ENCODE measurements at regions not wholly inside any gene's neighbourhood (a gene's known extent, or its start where the extent isn't known, plus 50 kb on each side); places are given as distances from the start of the nearest gene placed in this dataset.

DNA sequence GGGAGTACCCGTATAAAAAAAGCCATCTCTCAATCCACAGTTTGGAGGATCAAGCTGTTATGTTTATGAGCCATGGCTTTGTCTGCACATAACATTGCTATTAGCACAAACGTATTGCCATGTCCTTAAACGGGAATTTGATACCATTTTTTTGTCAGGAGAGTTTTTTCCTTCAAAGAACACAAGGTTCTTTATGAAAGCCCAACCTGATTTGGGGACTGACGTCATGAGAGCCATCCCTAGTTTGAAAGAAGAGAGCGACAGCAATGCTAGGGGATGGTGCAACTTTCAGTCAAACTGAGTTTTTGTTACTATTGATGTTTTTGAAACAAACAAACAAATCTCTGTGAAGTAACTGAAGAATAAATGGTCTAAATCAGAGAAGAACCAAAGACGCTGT lies 376.6 kb downstream of the EIPR1 start:
- TF ChIP-seq POLR2AphosphoS5 (IDR thresholded peaks at IDR 0.05; ENCODE audit: low read depth, low read length), result no peak
- TF ChIP-seq, protein P1, sequence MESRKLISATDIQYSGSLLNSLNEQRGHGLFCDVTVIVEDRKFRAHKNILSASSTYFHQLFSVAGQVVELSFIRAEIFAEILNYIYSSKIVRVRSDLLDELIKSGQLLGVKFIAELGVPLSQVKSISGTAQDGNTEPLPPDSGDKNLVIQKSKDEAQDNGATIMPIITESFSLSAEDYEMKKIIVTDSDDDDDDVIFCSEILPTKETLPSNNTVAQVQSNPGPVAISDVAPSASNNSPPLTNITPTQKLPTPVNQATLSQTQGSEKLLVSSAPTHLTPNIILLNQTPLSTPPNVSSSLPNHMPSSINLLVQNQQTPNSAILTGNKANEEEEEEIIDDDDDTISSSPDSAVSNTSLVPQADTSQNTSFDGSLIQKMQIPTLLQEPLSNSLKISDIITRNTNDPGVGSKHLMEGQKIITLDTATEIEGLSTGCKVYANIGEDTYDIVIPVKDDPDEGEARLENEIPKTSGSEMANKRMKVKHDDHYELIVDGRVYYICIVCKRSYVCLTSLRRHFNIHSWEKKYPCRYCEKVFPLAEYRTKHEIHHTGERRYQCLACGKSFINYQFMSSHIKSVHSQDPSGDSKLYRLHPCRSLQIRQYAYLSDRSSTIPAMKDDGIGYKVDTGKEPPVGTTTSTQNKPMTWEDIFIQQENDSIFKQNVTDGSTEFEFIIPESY (IDR thresholded peaks at IDR 0.05; ENCODE audit: extremely low read depth, insufficient replicate concordance, low read length), result no peak
- TF ChIP-seq, protein P2, sequence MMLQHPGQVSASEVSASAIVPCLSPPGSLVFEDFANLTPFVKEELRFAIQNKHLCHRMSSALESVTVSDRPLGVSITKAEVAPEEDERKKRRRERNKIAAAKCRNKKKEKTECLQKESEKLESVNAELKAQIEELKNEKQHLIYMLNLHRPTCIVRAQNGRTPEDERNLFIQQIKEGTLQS (IDR thresholded peaks at IDR 0.05), result no peak
- TF ChIP-seq, protein P3, sequence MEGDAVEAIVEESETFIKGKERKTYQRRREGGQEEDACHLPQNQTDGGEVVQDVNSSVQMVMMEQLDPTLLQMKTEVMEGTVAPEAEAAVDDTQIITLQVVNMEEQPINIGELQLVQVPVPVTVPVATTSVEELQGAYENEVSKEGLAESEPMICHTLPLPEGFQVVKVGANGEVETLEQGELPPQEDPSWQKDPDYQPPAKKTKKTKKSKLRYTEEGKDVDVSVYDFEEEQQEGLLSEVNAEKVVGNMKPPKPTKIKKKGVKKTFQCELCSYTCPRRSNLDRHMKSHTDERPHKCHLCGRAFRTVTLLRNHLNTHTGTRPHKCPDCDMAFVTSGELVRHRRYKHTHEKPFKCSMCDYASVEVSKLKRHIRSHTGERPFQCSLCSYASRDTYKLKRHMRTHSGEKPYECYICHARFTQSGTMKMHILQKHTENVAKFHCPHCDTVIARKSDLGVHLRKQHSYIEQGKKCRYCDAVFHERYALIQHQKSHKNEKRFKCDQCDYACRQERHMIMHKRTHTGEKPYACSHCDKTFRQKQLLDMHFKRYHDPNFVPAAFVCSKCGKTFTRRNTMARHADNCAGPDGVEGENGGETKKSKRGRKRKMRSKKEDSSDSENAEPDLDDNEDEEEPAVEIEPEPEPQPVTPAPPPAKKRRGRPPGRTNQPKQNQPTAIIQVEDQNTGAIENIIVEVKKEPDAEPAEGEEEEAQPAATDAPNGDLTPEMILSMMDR (IDR thresholded peaks at IDR 0.05 in 2 of 3, conservative IDR thresholded peaks at IDR 0.05 in 1 of 3; ENCODE audit: borderline replicate concordance in 1 of 3, insufficient read depth in 1 of 3, low read depth in 2 of 3, low read length in 2 of 3), result no peak

Data from HCT116 (cell line).